ENCODE measurements at regions not wholly inside any gene's neighbourhood (a gene's known extent, or its start where the extent isn't known, plus 50 kb on each side); places are given as distances from the start of the nearest gene placed in this dataset.

GRCh38 chr22:25367756-25368155 is 148.3 kb downstream of the CRYBB2 start:
- TF ChIP-seq CTCF (IDR thresholded peaks at IDR 0.05), result no peak
- no peak for TF ChIP-seq EZH2 (IDR thresholded peaks at IDR 0.05; ENCODE audit: borderline replicate concordance, insufficient read depth, low read depth, low read length, poor library complexity, severe bottlenecking)

All from B cell (primary cell).